Memory B cell (primary cell): ENCODE measurements at regions not wholly inside any gene's neighbourhood (a gene's known extent, or its start where the extent isn't known, plus 50 kb on each side); places are given as distances from the start of the nearest gene placed in this dataset.

ENCODE experiments used
- ATAC-seq: fragments of 150-1000 bp; cut with Tn5 transposase; 2 replicates; pipeline ENCODE4 v1.10.0; 2021; ENCODE audit warnings: low read depth, mild to moderate bottlenecking, moderate library complexity
- DNase-seq, 2 donors: peaks; one replicate each; pipeline ENCODE4 v3.0.0; 2022; ENCODE audit warnings: low spot score in 2 of 2
- H3K27ac Mint-ChIP-seq: one replicate; pipeline ENCODE4 v1.8.0; 2022; ENCODE audit warnings: mild to moderate bottlenecking, moderate library complexity, mixed read lengths
- H3K27me3 Mint-ChIP-seq: one replicate; pipeline ENCODE4 v1.8.0; 2022; ENCODE audit warnings: mixed read lengths
- H3K36me3 Mint-ChIP-seq: one replicate; pipeline ENCODE4 v1.8.0; 2022; ENCODE audit warnings: mild to moderate bottlenecking, mixed read lengths
- H3K4me1 Mint-ChIP-seq: one replicate; pipeline ENCODE4 v1.8.0; 2022; ENCODE audit warnings: mixed read lengths
- H3K4me3 Mint-ChIP-seq: one replicate; pipeline ENCODE4 v1.8.0; 2022; ENCODE audit warnings: mild to moderate bottlenecking, moderate library complexity, mixed read lengths
- H3K9me3 Mint-ChIP-seq: one replicate; pipeline ENCODE4 v1.8.0; 2022; ENCODE audit warnings: mixed read lengths

DNA sequence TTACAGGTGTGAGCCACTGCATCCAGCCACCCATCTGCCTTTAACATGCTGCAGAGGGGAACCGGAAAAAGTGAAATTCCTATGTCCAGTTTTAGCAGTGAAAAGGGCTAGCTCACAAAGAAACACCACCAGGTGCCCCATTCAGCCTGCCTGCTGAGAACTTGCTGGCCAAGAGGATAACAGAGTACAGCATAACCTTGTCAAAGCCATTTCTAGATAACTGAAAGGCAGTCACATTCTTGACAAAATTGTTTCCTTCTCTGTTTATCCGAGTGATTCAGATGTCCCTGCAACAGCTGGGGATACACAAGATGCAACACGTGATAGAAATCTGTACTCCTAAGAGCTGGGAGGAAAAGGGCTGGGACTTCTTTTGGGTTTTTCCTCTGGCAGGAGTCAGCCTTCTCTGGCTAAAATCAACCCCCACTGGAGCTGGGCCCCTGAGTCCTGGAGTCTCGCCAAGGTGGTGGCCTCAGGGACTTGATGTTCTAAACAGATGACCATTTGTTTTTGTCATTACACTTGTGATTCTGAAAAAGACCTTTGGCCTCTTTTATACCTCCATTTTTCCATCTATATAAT lies 505.4 kb downstream of the BCL11A start:
- no peak for ATAC-seq
- Mint-ChIP-seq H3K27me3 (peaks cover 1% of the 10 kb centered on the region), H3K9me3 (no peaks in the 10 kb centered on the region), H3K36me3 (no peaks in the 10 kb centered on the region), H3K4me1 (peaks cover 10% of the 10 kb centered on the region), H3K4me3 (no peak overlapping the region), H3K27ac (no peak overlapping the region)
- DNase-seq = no peak

DNA sequence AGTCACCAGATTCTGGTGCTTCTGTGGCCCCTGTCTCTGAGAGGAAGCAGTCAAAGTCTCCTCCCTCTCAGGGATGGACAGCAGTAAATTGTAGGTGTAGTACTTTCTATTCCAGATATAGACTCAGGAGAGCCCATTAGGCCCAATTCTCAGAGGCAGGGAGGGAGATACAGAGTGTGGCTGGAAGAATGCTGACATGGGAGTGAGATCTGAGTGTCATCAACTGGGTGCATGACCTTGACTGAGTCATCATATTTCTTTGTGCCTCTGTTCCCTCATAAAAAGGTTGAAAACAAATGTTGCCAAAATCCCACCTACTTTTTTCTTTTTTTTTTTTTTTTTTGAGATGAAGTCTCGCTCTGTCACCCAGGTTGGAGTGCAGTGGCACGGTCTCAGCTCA lies 506.1 kb downstream of the BCL11A start:
- Mint-ChIP-seq H3K27me3 (peaks cover 1% of the 10 kb centered on the region), H3K4me3 (no peak overlapping the region), H3K4me1 (peaks cover 10% of the 10 kb centered on the region), H3K36me3 (no peaks in the 10 kb centered on the region), H3K9me3 (no peaks in the 10 kb centered on the region), H3K27ac (no peak overlapping the region)
- DNase-seq (no peak), ATAC-seq (no peak)

DNA sequence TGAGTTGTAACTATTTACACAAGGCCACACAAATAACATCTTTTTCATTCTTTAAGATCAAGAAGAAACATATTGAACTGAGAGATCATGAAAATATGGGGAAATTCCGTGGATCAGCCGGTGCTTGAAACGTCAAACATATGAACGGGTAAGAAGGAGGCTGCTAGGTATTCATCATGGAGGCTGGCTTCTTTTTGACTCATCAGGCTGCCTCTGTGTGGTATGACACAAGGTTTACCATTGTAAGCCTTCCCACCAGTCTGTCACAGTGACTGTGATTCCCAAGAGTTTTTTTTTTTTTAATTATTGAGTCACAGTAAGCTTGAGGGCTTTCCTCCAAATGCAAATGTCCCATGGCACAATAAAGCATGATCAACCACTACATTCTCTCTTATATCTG lies 506.9 kb downstream of the BCL11A start:
- no peak for DNase-seq
- no peaks in the 10 kb centered on the region for H3K9me3 Mint-ChIP-seq
- no peaks in the 10 kb centered on the region for H3K36me3 Mint-ChIP-seq
- H3K4me3 Mint-ChIP-seq = no peak overlapping the region
- ATAC-seq = no peak
- H3K27me3 Mint-ChIP-seq = no peaks in the 10 kb centered on the region
- H3K27ac Mint-ChIP-seq = no peak overlapping the region
- peaks cover 8% of the 10 kb centered on the region for H3K4me1 Mint-ChIP-seq

DNA sequence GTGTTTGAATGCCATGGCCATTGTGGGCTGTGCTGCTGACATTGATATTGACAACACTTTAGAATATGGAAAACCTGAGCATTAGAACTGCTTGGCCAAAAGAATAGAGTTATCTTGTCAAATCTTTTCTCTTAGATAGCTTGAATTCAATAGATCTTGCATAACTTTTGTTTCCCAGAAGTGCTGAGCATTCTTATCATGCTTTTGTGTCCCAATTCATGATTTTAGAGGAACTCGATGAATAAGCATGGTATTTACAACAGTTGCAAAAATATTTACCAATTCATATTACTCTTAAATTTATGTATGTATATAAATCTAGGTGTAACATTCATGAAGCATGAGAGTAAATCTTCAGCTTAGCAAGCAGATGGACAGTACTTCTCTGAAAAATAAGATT lies 508.0 kb downstream of the BCL11A start:
- Mint-ChIP-seq H3K27ac (no peak overlapping the region), H3K4me3 (no peak overlapping the region), H3K9me3 (no peaks in the 10 kb centered on the region), H3K27me3 (no peaks in the 10 kb centered on the region), H3K36me3 (no peaks in the 10 kb centered on the region), H3K4me1 (peaks cover 8% of the 10 kb centered on the region)
- DNase-seq = no peak
- no peak for ATAC-seq

DNA sequence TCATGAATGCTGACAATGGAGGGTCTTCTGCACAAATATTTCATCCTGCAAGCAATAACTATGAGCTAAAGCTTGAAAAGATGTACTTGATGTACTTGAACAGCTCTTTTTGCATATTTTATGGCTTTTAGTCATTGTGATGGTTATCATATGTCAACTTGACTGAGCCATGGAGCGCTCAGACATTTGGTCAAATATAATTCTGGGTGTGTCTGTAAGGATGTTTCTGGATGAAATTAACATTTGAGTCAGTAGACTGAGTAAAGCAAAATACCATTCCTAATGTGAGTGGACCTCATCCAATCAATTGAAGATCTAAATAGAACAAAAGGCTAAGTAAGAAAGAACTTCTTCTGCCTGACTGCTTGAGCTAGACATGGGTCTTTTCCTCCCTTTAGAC lies 509.0 kb downstream of the BCL11A start:
- H3K4me3 Mint-ChIP-seq = no peak overlapping the region
- ATAC-seq = no peak
- no peaks in the 10 kb centered on the region for H3K27me3 Mint-ChIP-seq
- no peak for DNase-seq
- H3K4me1 Mint-ChIP-seq = peaks cover 8% of the 10 kb centered on the region
- no peaks in the 10 kb centered on the region for H3K36me3 Mint-ChIP-seq
- no peak overlapping the region for H3K27ac Mint-ChIP-seq
- no peaks in the 10 kb centered on the region for H3K9me3 Mint-ChIP-seq

DNA sequence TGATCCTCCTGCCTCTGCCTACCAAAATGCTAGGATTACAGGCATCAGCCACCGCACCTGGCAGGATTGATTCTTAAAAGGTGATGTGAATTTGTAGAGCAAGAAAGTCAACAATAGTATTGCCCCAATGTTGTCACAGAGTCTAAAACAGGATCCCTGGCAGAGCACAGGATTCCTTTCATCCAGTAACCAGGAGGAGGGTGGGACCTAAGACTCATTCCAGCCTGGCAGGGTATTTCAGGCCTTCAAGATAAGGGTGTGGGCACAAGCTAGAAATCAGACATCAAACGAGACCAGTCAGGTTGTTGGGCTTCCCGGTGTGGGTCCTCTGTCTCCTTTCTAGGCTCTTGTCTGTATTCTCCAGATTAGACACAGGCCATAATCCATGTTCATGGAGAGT lies 511.4 kb downstream of the BCL11A start:
- no peak overlapping the region for H3K4me3 Mint-ChIP-seq
- ATAC-seq (no peak), DNase-seq (no peak)
- H3K9me3 Mint-ChIP-seq = no peaks in the 10 kb centered on the region
- no peaks in the 10 kb centered on the region for H3K27me3 Mint-ChIP-seq
- H3K4me1 Mint-ChIP-seq = peaks cover 6% of the 10 kb centered on the region
- H3K27ac Mint-ChIP-seq = no peak overlapping the region
- H3K36me3 Mint-ChIP-seq = no peaks in the 10 kb centered on the region

DNA sequence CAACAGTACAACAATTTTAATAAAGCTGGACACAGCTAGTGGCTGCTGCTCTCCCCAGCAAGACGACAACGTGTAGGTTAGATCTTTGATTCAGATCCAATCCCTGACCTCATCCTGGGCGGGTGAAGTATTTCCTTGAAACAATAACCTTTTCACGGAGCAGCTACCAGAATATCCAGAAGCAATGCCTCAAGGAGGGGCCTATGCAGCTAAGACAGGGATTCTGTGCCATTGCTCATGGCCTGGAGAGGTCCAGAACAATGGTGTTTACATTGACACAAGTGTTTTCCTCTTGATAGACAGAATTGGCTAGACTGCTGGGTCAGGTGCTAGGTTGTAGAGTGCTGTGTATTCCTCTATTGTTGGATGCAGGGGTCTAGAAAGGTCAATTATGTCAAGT lies 520.1 kb downstream of the BCL11A start:
- DNase-seq (no peak), ATAC-seq (no peak)
- Mint-ChIP-seq H3K27ac (no peak overlapping the region), H3K4me1 (no peaks in the 10 kb centered on the region), H3K36me3 (peaks cover 21% of the 10 kb centered on the region), H3K4me3 (no peak overlapping the region), H3K9me3 (peaks cover 17% of the 10 kb centered on the region), H3K27me3 (no peaks in the 10 kb centered on the region)

DNA sequence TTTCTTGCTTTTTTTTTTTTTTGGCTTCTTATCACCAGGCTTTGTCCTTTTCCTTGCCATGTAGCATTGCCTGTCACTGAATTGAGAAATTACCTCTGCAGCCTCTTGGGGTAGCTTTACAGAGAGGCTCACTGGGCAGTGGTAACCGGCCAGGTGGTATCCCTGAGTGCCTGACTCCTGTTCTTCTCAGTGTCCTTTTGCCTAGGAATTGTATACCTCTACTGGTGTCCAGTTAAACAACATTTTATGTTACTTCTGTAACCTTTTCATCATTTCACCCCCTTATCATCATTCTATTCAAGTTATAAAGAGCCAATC lies 523.9 kb downstream of the BCL11A start:
- H3K36me3 Mint-ChIP-seq = peaks cover 21% of the 10 kb centered on the region
- H3K27ac Mint-ChIP-seq = no peak overlapping the region
- DNase-seq (no peak), ATAC-seq (no peak)
- no peak overlapping the region for H3K4me3 Mint-ChIP-seq
- H3K27me3 Mint-ChIP-seq = no peaks in the 10 kb centered on the region
- H3K4me1 Mint-ChIP-seq = no peaks in the 10 kb centered on the region
- peaks cover 17% of the 10 kb centered on the region for H3K9me3 Mint-ChIP-seq

DNA sequence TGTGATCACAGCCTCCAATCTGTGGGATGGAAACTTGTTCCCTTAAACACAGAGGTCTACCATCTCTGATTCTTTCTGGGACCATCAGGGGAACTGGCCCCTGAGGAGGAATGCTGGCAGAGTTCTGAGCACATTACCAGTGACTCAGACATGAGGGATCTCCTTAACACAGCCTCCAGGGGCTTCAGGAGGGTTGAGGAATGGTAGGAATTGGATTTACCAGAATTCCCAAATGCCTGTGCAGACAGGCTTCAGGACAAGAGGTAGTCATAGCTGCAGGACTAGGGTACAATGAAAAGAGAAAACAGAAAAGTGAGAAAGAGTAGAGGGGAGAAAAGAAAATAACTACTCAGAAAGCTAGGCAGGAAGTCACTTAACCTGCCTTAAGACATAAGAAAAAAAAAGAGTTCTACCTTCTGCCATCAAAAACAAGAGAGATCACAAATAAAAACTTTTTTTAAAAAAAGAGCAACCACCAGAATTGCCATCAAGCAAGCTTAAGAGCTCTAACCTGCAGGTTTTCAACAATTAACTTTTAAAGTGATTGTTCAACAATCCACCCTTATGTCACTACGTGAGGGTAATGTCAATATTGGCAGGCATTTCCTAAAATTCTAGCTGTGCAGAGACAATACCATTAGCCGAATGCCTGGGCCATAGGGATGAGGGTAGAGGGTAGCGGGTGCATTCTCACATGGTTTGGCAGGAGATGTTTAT lies 524.4 kb downstream of the BCL11A start:
- DNase-seq (no peak), ATAC-seq (no peak)
- Mint-ChIP-seq H3K27ac (no peak overlapping the region), H3K27me3 (no peaks in the 10 kb centered on the region), H3K4me1 (no peaks in the 10 kb centered on the region), H3K9me3 (peaks cover 17% of the 10 kb centered on the region), H3K4me3 (no peak overlapping the region), H3K36me3 (peaks cover 19% of the 10 kb centered on the region)

DNA sequence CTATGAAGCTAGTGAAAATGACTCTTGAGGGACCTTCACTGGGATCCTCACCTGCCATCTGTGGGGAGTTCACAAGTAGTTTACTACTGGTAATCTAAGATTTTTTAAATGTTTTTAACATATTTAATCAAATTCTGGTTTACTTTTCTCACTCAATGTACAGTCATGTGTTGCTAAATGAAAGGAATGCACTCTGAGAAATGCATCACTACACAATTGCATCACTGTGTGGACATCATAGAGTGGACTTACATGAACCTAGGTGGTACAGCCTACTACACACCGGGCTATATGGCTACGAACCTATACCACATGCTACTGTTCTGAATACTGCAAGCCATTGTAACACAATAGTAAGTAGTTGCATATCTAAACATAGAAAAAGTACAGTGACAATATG lies 528.0 kb downstream of the BCL11A start:
- no peak for ATAC-seq
- peaks cover 6% of the 10 kb centered on the region for H3K36me3 Mint-ChIP-seq
- H3K4me1 Mint-ChIP-seq = peaks cover 5% of the 10 kb centered on the region
- DNase-seq = no peak
- no peaks in the 10 kb centered on the region for H3K27me3 Mint-ChIP-seq
- H3K9me3 Mint-ChIP-seq = peaks cover 6% of the 10 kb centered on the region
- no peak overlapping the region for H3K4me3 Mint-ChIP-seq
- H3K27ac Mint-ChIP-seq = no peak overlapping the region

DNA sequence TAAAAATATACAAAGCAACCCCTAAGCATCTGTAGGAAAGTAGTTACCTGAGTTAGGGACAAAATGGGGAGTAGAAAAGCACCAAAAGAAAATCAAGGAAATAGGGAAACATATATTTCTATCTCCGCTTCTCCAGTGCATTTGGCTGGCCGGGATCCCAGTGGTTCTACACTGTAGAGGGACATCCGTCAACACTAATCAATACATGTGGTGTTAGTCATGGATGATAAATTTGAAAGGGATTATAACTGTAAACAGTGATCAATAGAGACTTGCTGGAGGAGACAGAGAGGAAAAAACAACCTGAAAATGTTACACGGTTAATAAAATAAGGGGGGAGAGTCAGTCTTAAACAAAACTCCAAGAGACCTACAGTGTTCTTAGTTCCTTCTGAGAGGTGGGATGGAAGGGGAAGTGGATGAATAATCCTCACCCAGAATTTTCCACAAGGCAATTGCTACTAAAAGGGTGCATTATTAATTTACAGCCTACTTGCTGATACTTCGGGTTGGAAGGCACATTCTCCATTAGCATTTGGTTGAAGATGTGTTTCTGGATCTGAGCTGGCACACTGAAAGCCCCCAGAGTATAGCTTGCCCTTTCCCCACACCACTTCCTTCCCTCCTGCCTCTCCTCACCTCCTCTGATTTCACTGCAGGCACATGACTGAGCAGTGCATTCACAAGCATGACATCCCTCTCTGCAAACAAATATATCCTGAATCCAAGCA lies 530.0 kb downstream of the BCL11A start:
- Mint-ChIP-seq H3K4me3 (no peak overlapping the region), H3K36me3 (peaks cover 3% of the 10 kb centered on the region), H3K27me3 (no peaks in the 10 kb centered on the region), H3K4me1 (peaks cover 5% of the 10 kb centered on the region), H3K27ac (no peak overlapping the region), H3K9me3 (peaks cover 3% of the 10 kb centered on the region)
- DNase-seq = no peak
- ATAC-seq = no peak

DNA sequence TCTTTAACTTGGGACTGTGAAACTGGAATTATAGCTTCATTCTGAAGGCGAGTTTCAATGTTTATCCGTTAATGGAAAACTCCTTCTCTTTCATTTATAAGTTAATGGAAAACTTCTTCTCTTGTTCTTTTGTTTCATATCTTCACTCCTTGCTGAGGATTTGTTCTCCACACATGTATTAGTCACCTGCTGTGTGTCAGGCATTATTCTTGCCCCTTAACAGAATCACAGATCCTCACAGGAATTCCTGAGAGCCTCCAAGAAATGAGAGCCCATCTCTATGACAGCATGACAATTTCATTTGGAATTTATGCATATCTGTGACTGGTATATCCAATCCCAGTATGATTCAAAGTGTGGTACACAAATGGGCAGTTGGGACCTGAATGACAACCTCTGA lies 545.8 kb downstream of the BCL11A start:
- Mint-ChIP-seq H3K36me3 (no peaks in the 10 kb centered on the region), H3K27me3 (peaks cover 5% of the 10 kb centered on the region), H3K9me3 (peaks cover under 1% of the 10 kb centered on the region), H3K4me3 (no peak overlapping the region), H3K4me1 (no peaks in the 10 kb centered on the region), H3K27ac (no peak overlapping the region)
- DNase-seq = no peak
- no peak for ATAC-seq

DNA sequence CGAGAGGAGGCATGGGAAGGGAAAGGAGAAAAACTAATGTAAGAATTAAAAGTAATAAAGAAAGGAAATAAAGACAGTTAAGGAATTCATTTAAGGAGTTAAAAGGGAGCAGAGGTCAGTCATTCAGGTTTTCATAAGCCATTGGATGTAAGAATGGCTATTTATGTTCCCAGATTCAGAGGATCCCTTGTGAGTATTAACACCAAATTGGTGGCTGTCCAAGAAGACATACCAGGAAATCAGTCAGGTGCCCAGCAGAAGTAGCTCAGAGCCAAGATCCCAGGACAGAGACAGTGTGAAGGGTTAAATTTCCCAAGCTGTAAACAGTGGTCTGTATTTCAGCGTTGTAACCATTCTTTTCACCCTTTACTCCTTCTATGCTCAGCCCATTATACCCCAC lies 550.4 kb downstream of the BCL11A start:
- Mint-ChIP-seq H3K27ac (no peak overlapping the region), H3K4me1 (peaks cover 2% of the 10 kb centered on the region), H3K4me3 (no peak overlapping the region), H3K27me3 (peaks cover 4% of the 10 kb centered on the region), H3K9me3 (no peaks in the 10 kb centered on the region), H3K36me3 (no peaks in the 10 kb centered on the region)
- ATAC-seq = no peak
- DNase-seq = no peak

DNA sequence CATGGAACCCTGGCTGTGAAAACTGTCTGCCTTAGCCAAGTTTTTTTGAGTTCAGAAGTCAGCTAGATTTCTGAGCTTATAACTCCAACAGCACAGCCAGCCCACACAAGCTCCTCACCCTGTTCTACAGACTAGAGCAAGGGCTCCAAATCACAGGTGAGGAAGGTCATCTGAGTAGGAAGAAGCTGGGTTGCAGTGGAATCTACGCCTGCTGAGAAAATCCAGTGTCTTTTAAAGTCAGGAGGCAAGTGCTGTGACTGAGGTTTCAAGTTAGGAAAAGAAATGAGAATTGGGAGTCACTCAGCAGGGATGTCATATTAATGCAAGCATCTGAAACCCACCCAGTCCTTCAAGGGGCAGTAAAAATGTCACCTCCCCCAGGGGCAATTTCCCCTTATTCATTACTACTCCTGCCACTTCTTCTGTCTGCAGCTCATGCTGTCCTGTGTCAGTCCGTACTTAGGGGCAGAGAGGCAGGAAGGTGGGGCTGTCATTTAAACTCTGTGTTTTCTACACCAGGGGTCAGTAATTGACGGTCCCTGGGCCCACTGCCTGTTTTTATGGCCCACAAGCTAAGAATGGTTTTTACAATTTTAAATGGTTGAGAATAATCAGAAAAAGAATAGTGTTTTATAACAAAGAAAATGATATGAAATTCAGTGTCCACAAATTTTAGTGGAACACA lies 551.1 kb downstream of the BCL11A start:
- Mint-ChIP-seq H3K27ac (no peak overlapping the region), H3K9me3 (no peaks in the 10 kb centered on the region), H3K4me3 (no peak overlapping the region), H3K27me3 (no peaks in the 10 kb centered on the region), H3K4me1 (peaks cover 6% of the 10 kb centered on the region), H3K36me3 (no peaks in the 10 kb centered on the region)
- no peak for DNase-seq
- no peak for ATAC-seq
